Trophoblast cell (in vitro differentiated cells and primary cell): ENCODE measurements at regions not wholly inside any gene's neighbourhood (a gene's known extent, or its start where the extent isn't known, plus 50 kb on each side); places are given as distances from the start of the nearest gene placed in this dataset.

ENCODE experiments used
- DNase-seq, 2 donors: peaks; one replicate each; pipeline ENCODE4 v3.0.0-alpha.2; 2016
- H2AFZ ChIP-seq: 2 replicates; pipeline ENCODE4 v1.6.1; 2013; ENCODE audit warnings: low read length, moderate library complexity, mild to moderate bottlenecking; ENCODE audit not compliant: insufficient read depth, poor library complexity
- H2AK5ac ChIP-seq: 2 replicates; pipeline ENCODE4 v1.6.1; 2013; ENCODE audit warnings: mild to moderate bottlenecking, low read length
- H2BK120ac ChIP-seq: 2 replicates; pipeline ENCODE4 v1.6.1; 2013; ENCODE audit warnings: low read length, mild to moderate bottlenecking, moderate library complexity; ENCODE audit not compliant: insufficient read depth, poor library complexity
- H2BK12ac ChIP-seq: 2 replicates; pipeline ENCODE4 v1.6.1; 2013; ENCODE audit warnings: mild to moderate bottlenecking, low read length, moderate library complexity
- H2BK5ac ChIP-seq: 2 replicates; pipeline ENCODE4 v1.6.1; 2013; ENCODE audit warnings: low read length, low read depth, moderate library complexity, mild to moderate bottlenecking; ENCODE audit not compliant: poor library complexity
- H3K14ac ChIP-seq: 2 replicates; pipeline ENCODE4 v1.6.1; 2013; ENCODE audit warnings: mild to moderate bottlenecking, low read length
- H3K18ac ChIP-seq: 2 replicates; pipeline ENCODE4 v1.6.1; 2013; ENCODE audit warnings: mild to moderate bottlenecking, low read length
- H3K23ac ChIP-seq: 2 replicates; pipeline ENCODE4 v1.6.1; 2013; ENCODE audit warnings: low read length
- H3K27ac ChIP-seq: 2 replicates; pipeline ENCODE4 v1.5.1; 2013; ENCODE audit warnings: low read depth, mild to moderate bottlenecking, inconsistent platforms, low read length, moderate library complexity
- H3K27me3 ChIP-seq: 2 replicates; pipeline ENCODE4 v1.6.1; 2013; ENCODE audit warnings: inconsistent platforms, mild to moderate bottlenecking, low read length, moderate library complexity; ENCODE audit not compliant: insufficient read depth
- H3K36me3 ChIP-seq, 2 experiments: 1 replicate in 1 of 2; 2 replicates in 1 of 2; pipeline ENCODE4 v1.6.1; 2013; ENCODE audit warnings: low read length in 2 of 2, mild to moderate bottlenecking in 2 of 2, moderate library complexity in 1 of 2; ENCODE audit not compliant: insufficient read depth in 2 of 2, control insufficient read depth in 1 of 2
- H3K4ac ChIP-seq: 2 replicates; pipeline ENCODE4 v1.6.1; 2013; ENCODE audit warnings: low read depth, mild to moderate bottlenecking, low read length, moderate library complexity
- H3K4me1 ChIP-seq, 2 experiments: 1 replicate in 1 of 2; 2 replicates in 1 of 2; pipeline ENCODE4 v1.6.1; 2013; ENCODE audit warnings: low read length in 2 of 2, mild to moderate bottlenecking in 2 of 2, moderate library complexity in 1 of 2; ENCODE audit not compliant: insufficient read depth in 2 of 2, control insufficient read depth in 1 of 2
- H3K4me2 ChIP-seq: 2 replicates; pipeline ENCODE4 v1.6.1; 2013; ENCODE audit warnings: inconsistent platforms, mild to moderate bottlenecking, low read length, moderate library complexity
- H3K4me3 ChIP-seq: 2 replicates; pipeline ENCODE4 v1.5.1; 2013; ENCODE audit warnings: mild to moderate bottlenecking, low read depth, low read length, inconsistent platforms
- H3K79me1 ChIP-seq: one replicate; pipeline ENCODE4 v1.6.1; 2013; ENCODE audit warnings: low read length
- H3K79me2 ChIP-seq: 2 replicates; pipeline ENCODE4 v1.6.1; 2013; ENCODE audit warnings: low read length, mild to moderate bottlenecking; ENCODE audit not compliant: control insufficient read depth, insufficient read depth, poor library complexity
- H3K9ac ChIP-seq: 2 replicates; pipeline ENCODE4 v1.6.1; 2013; ENCODE audit warnings: mild to moderate bottlenecking, low read length
- H3K9me3 ChIP-seq: 2 replicates; pipeline ENCODE4 v1.6.1; 2013; ENCODE audit warnings: low read depth, mild to moderate bottlenecking, control low read depth, inconsistent platforms, low read length; ENCODE audit not compliant: insufficient read depth
- H4K12ac ChIP-seq: 2 replicates; pipeline ENCODE4 v1.6.1; 2013; ENCODE audit warnings: low read depth, mild to moderate bottlenecking, low read length, moderate library complexity
- H4K8ac ChIP-seq: 2 replicates; pipeline ENCODE4 v1.6.1; 2013; ENCODE audit warnings: low read depth, mild to moderate bottlenecking, low read length, moderate library complexity
- H4K91ac ChIP-seq: one replicate; pipeline ENCODE4 v1.6.1; 2013; ENCODE audit warnings: low read depth, mild to moderate bottlenecking, low read length, moderate library complexity
- WGBS: extraction: QIAGEN DNeasy Blood & Tissue Kit; methylation state at CpG from one replicate; pipeline ENCODE4 v1.1.7; 2013; ENCODE audit warnings: missing lambda C conversion rate; ENCODE audit not compliant: insufficient read length, insufficient coverage; ENCODE audit errors: extremely low coverage; 5-methylcytosine and 5-hydroxymethylcytosine counted together

DNA sequence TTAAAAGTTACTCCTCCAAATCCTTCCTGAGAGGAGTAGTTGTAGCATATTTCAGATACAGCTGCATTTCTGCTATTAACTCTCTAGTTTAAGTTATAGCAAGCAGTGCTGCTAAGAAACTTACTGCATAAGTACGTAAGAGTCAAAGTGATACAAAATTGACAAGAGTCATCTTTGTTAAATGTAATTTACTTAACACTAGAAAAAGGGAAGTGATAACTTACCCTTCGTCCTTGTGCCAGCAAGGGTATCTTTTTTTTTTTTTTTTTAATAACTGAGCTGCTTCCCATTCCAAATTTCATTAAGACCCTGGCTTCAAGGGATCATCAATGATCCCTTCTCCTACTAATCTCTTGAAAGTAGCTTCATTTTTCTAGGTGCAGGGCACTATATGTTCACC, 493.0 kb downstream of the PLCL1 start:
- H3K27me3 ChIP-seq = no peaks in the 10 kb centered on the region
- H3K4me2 ChIP-seq = no peak overlapping the region
- no CpG with 5 or more reads among the region's 2 CpGs for WGBS
- H3K9me3 ChIP-seq = no peaks in the 10 kb centered on the region
- no peak overlapping the region for H4K91ac ChIP-seq
- H3K79me1 ChIP-seq = no peaks in the 10 kb centered on the region
- no peak overlapping the region for H2BK120ac ChIP-seq
- H2AFZ ChIP-seq = no peak overlapping the region
- no peak overlapping the region for H3K27ac ChIP-seq
- no peak overlapping the region for H3K18ac ChIP-seq
- no peak overlapping the region for H3K4me3 ChIP-seq
- H3K36me3 ChIP-seq = no peaks in the 10 kb centered on the region
- H3K4ac ChIP-seq = no peak overlapping the region
- H3K23ac ChIP-seq = no peak overlapping the region
- no peak overlapping the region for H2BK12ac ChIP-seq
- H2BK5ac ChIP-seq = no peak overlapping the region
- H3K14ac ChIP-seq = no peak overlapping the region
- DNase-seq = no peak
- no peaks in the 10 kb centered on the region for H3K79me2 ChIP-seq
- H2AK5ac ChIP-seq = no peak overlapping the region
- no peak overlapping the region for H3K9ac ChIP-seq
- no peaks in the 10 kb centered on the region for H3K4me1 ChIP-seq
- no peak overlapping the region for H4K12ac ChIP-seq
- H4K8ac ChIP-seq = no peak overlapping the region

DNA sequence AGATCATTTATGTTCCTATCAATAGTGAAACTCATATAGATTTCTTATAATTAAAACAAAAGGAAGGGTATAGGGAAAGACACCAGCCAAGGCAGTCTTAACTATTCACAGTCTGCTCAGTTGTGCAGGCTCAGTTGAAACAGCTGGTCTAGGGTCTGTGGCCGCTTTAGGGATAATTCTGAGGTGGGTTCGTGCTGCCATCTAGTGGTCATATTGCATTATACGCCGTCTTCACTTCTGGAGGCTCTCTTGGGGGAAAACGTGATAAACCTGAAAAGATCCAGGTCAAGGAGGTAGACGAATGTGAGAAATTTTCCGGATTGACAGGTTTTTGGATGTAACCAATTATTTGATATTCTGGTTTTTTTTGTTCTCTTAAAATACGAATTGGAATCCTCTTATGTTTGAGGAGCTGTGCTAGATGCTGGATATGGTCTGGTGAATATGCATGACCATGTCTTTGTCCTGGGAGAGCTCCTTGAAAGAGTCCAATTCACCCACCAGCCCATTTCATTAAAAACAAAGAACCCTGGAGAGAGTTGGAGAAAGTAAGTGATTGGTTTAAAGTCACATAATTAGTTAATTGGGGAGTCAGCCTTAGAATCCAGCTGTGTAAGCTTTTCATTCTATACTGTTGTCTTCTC, 492.4 kb downstream of the PLCL1 start:
- no peak overlapping the region for H4K91ac ChIP-seq

DNA sequence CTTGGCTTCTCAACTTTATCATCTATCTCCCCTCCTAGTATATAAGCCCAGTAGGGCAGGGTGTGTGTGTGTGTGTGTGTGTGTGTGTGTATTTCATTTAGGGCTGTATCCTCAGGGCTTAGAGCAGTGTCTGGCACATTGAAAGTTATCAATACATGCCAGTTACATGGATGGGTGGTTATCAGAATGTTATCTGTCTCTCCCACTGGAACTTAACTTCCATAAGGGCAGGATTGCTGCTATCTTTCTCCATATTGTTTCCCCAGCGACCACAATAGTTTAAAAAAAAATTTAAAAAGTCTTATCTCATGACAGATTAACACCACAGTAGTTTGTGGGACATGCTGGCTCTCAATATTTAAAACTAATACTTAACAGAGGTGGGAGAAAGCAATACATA, 488.9 kb downstream of the PLCL1 start:
- Histone ChIP-seq H2AFZ (no peak overlapping the region), H3K9ac (no peak overlapping the region), H3K4ac (no peak overlapping the region), H2BK12ac (no peak overlapping the region), H3K14ac (no peak overlapping the region), H3K27me3 (no peaks in the 10 kb centered on the region), H2BK120ac (no peak overlapping the region), H3K4me3 (no peak overlapping the region), H3K9me3 (no peaks in the 10 kb centered on the region), H2AK5ac (no peak overlapping the region), H3K36me3 (no peaks in the 10 kb centered on the region), H3K4me2 (no peak overlapping the region), H4K91ac (no peak overlapping the region), H3K18ac (no peak overlapping the region), H3K4me1 (no peaks in the 10 kb centered on the region), H4K12ac (no peak overlapping the region), H2BK5ac (no peak overlapping the region), H3K23ac (no peak overlapping the region), H3K79me1 (no peaks in the 10 kb centered on the region), H3K79me2 (no peaks in the 10 kb centered on the region), H4K8ac (no peak overlapping the region), H3K27ac (no peak overlapping the region)
- WGBS = no CpG with 5 or more reads among the region's 1 CpG
- no peak for DNase-seq

More for the DNA sequence above, 492.4 kb downstream of the PLCL1 start:
- H3K4me3 ChIP-seq = no peak overlapping the region
- H3K4me2 ChIP-seq = no peak overlapping the region
- H3K36me3 ChIP-seq = no peaks in the 10 kb centered on the region
- H3K27ac ChIP-seq = no peak overlapping the region
- no CpG with 5 or more reads among the region's 8 CpGs for WGBS
- H2BK12ac ChIP-seq = no peak overlapping the region
- H3K27me3 ChIP-seq = no peaks in the 10 kb centered on the region
- peak; percentile 38 to 74 for DNase-seq
- H3K23ac ChIP-seq = no peak overlapping the region
- H2AK5ac ChIP-seq = no peak overlapping the region
- H4K8ac ChIP-seq = no peak overlapping the region
- no peak overlapping the region for H4K12ac ChIP-seq
- no peak overlapping the region for H2BK5ac ChIP-seq
- no peaks in the 10 kb centered on the region for H3K79me1 ChIP-seq
- no peak overlapping the region for H2AFZ ChIP-seq
- no peaks in the 10 kb centered on the region for H3K4me1 ChIP-seq
- no peaks in the 10 kb centered on the region for H3K9me3 ChIP-seq
- H3K9ac ChIP-seq = no peak overlapping the region
- H2BK120ac ChIP-seq = no peak overlapping the region
- no peak overlapping the region for H3K18ac ChIP-seq
- no peaks in the 10 kb centered on the region for H3K79me2 ChIP-seq
- H3K4ac ChIP-seq = no peak overlapping the region
- H3K14ac ChIP-seq = no peak overlapping the region

DNA sequence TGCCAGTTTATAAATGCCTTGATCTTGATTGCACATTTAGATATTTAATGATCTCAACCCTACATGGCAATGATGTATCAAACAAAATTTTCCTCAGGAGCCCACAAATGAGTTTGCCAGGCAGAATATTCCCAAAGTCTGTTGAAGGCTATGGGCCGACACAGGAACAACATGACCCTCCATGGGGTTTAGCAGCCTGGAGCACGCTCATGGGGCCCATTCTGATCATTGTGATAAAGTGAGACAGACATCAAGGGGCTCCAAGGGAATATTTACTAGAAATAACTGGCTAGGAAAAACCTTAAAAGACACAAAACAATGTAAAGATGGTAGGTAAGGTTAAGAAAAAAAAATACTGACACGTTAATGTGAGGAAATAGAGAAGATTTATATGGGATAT, 485.4 kb downstream of the PLCL1 start:
- no peak overlapping the region for H4K8ac ChIP-seq
- no peaks in the 10 kb centered on the region for H3K79me2 ChIP-seq
- no peak overlapping the region for H3K9ac ChIP-seq
- H3K36me3 ChIP-seq = no peaks in the 10 kb centered on the region
- H2BK5ac ChIP-seq = no peak overlapping the region
- no peaks in the 10 kb centered on the region for H3K27me3 ChIP-seq
- no peak overlapping the region for H3K27ac ChIP-seq
- H3K9me3 ChIP-seq = no peaks in the 10 kb centered on the region
- no peak overlapping the region for H2AK5ac ChIP-seq
- H4K12ac ChIP-seq = no peak overlapping the region
- no peak overlapping the region for H3K4ac ChIP-seq
- no peak overlapping the region for H3K18ac ChIP-seq
- no peak overlapping the region for H3K14ac ChIP-seq
- no peak for DNase-seq
- H3K4me2 ChIP-seq = no peak overlapping the region
- no peak overlapping the region for H2AFZ ChIP-seq
- no peak overlapping the region for H3K23ac ChIP-seq
- H2BK120ac ChIP-seq = no peak overlapping the region
- no peaks in the 10 kb centered on the region for H3K4me1 ChIP-seq
- H3K79me1 ChIP-seq = no peaks in the 10 kb centered on the region
- H3K4me3 ChIP-seq = no peak overlapping the region
- H4K91ac ChIP-seq = no peak overlapping the region
- H2BK12ac ChIP-seq = no peak overlapping the region
- 100% methylated on average over 1 of the region's 3 CpGs for WGBS
